ENCODE measurements at regions not wholly inside any gene's neighbourhood (a gene's known extent, or its start where the extent isn't known, plus 50 kb on each side); places are given as distances from the start of the nearest gene placed in this dataset.

GRCh38 chr20:57880571-57880892 is 170.7 kb upstream of the PMEPA1 start:
- no peaks in the 10 kb centered on the region for H3K27me3 ChIP-seq
- no peaks in the 10 kb centered on the region for H3K4me1 ChIP-seq
- intact Hi-C loops (cut with DNase I): no loop called here
- no peak overlapping the region for H3K27ac ChIP-seq
- H3K4me3 ChIP-seq (replicated peaks in 1 of 3): no peak overlapping the region
- no peaks in the 10 kb centered on the region for H3K9me3 ChIP-seq
- TF ChIP-seq, protein P1, sequence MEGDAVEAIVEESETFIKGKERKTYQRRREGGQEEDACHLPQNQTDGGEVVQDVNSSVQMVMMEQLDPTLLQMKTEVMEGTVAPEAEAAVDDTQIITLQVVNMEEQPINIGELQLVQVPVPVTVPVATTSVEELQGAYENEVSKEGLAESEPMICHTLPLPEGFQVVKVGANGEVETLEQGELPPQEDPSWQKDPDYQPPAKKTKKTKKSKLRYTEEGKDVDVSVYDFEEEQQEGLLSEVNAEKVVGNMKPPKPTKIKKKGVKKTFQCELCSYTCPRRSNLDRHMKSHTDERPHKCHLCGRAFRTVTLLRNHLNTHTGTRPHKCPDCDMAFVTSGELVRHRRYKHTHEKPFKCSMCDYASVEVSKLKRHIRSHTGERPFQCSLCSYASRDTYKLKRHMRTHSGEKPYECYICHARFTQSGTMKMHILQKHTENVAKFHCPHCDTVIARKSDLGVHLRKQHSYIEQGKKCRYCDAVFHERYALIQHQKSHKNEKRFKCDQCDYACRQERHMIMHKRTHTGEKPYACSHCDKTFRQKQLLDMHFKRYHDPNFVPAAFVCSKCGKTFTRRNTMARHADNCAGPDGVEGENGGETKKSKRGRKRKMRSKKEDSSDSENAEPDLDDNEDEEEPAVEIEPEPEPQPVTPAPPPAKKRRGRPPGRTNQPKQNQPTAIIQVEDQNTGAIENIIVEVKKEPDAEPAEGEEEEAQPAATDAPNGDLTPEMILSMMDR (IDR thresholded peaks at IDR 0.05): no peak
- no peak for TF ChIP-seq POLR2A (IDR thresholded peaks at IDR 0.05)
- no peak for DNase-seq
- H3K36me3 ChIP-seq: no peaks in the 10 kb centered on the region

- no peaks in the 10 kb centered on the region for H3K9me3 ChIP-seq
- intact Hi-C loops (cut with DNase I): no loop called here
- no peaks in the 10 kb centered on the region for H3K36me3 ChIP-seq
- TF ChIP-seq, protein P1 (IDR thresholded peaks at IDR 0.05): no peak
- no peak for TF ChIP-seq POLR2A (IDR thresholded peaks at IDR 0.05)
- 41 to 58% methylated on average over 13 of the region's 13 CpGs for WGBS, 2 donors
- DNase-seq: no peak
- H3K4me3 ChIP-seq (replicated peaks in 1 of 3): no peak overlapping the region
- no peaks in the 10 kb centered on the region for H3K4me1 ChIP-seq
- no peaks in the 10 kb centered on the region for H3K27me3 ChIP-seq
- H3K27ac ChIP-seq: no peak overlapping the region
Observed at GRCh38 chr20:57879779-57880570, 170.2 kb upstream of the PMEPA1 start.

DNA sequence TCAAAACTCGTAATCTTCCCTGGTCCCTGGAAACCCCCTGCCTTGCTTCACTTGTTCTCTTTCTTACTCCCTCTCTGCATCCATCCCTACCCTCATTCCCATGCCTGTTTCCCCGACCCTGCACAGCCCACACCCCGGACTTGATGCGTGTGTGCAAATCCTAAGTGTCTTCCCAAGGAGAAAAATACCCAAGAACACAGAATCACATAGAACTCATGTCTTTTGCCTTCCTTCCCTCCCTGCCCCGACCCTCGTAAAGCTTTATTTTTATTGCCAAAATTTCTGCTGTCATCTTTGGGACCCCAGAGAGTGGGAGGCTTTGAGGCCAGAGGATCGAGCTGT is 169.6 kb upstream of the PMEPA1 start:
- intact Hi-C loops (cut with DNase I): no loop called here
- Histone ChIP-seq H3K9me3 (no peaks in the 10 kb centered on the region), H3K27me3 (no peaks in the 10 kb centered on the region), H3K27ac (no peak overlapping the region), H3K36me3 (no peaks in the 10 kb centered on the region), H3K4me3 (replicated peaks in 1 of 3) (no peak overlapping the region), H3K4me1 (no peaks in the 10 kb centered on the region)
- 66% methylated on average over 7 of the region's 7 CpGs for WGBS, 2 donors
- TF ChIP-seq POLR2A (IDR thresholded peaks at IDR 0.05): no peak
- TF ChIP-seq, protein P1 (IDR thresholded peaks at IDR 0.05): no peak
- DNase-seq: no peak

- H3K9me3 ChIP-seq: no peaks in the 10 kb centered on the region
- H3K4me3 ChIP-seq (replicated peaks in 1 of 3): no peak overlapping the region
- WGBS, 2 donors: 81 to 93% methylated on average over 8 of the region's 8 CpGs
- TF ChIP-seq, protein P1 (IDR thresholded peaks at IDR 0.05): no peak
- TF ChIP-seq POLR2A (IDR thresholded peaks at IDR 0.05): no peak
- H3K4me1 ChIP-seq: no peaks in the 10 kb centered on the region
- no peak overlapping the region for H3K27ac ChIP-seq
- H3K36me3 ChIP-seq: no peaks in the 10 kb centered on the region
- H3K27me3 ChIP-seq: no peaks in the 10 kb centered on the region
- DNase-seq: no peak
- intact Hi-C loops (cut with DNase I): no loop called here
Observed at GRCh38 chr20:57878786-57879424, 169.1 kb upstream of the PMEPA1 start.

- intact Hi-C loops (cut with DNase I): no loop called here
- Histone ChIP-seq H3K9me3 (no peaks in the 10 kb centered on the region), H3K4me1 (no peaks in the 10 kb centered on the region), H3K27ac (no peak overlapping the region), H3K36me3 (no peaks in the 10 kb centered on the region), H3K4me3 (replicated peaks in 1 of 3) (no peak overlapping the region), H3K27me3 (no peaks in the 10 kb centered on the region)
- no peak for DNase-seq
- TF ChIP-seq, protein P1 (IDR thresholded peaks at IDR 0.05): no peak
- no peak for TF ChIP-seq POLR2A (IDR thresholded peaks at IDR 0.05)
- WGBS, 2 donors: 81 to 89% methylated on average over 4 of the region's 4 CpGs
Observed at GRCh38 chr20:57877995-57878394, 168.2 kb upstream of the PMEPA1 start.
